Neural cell (in vitro differentiated cells): ENCODE measurements at regions not wholly inside any gene's neighbourhood (a gene's known extent, or its start where the extent isn't known, plus 50 kb on each side); places are given as distances from the start of the nearest gene placed in this dataset.

ENCODE experiments used
- CTCF ChIP-seq: fragments of 450-650 bp; IDR thresholded peaks from 2 replicates; pipeline ENCODE4 v1.5.1; 2014; ENCODE audit warnings: antibody characterized with exemption, mild to moderate bottlenecking, moderate library complexity; ENCODE audit not compliant: poor library complexity, severe bottlenecking
- EZH2 ChIP-seq: fragments of 200-600, 300-800 bp; shearing (Covaris generic), sonication (generic); IDR thresholded peaks from 2 replicates; pipeline ENCODE4 v1.6.1; 2014; ENCODE audit warnings: antibody characterized with exemption, low read length, borderline replicate concordance, mild to moderate bottlenecking; ENCODE audit not compliant: insufficient read depth, poor library complexity, severe bottlenecking
- MXI1 ChIP-seq: fragments of 450-650 bp; conservative IDR thresholded peaks from 2 replicates; pipeline ENCODE4 v1.6.1; 2014; ENCODE audit warnings: antibody characterized with exemption, mild to moderate bottlenecking; ENCODE audit not compliant: poor library complexity, severe bottlenecking
- POLR2AphosphoS5 ChIP-seq: IDR thresholded peaks from 2 replicates; pipeline ENCODE4 v1.6.1; 2012
- RAD21 ChIP-seq: fragments of 450-650 bp; conservative IDR thresholded peaks from 2 replicates; pipeline ENCODE4 v1.6.1; 2014; ENCODE audit warnings: antibody characterized with exemption, mild to moderate bottlenecking, moderate library complexity
- REST ChIP-seq: IDR thresholded peaks from 2 replicates; pipeline ENCODE4 v1.6.1; 2012; ENCODE audit warnings: borderline replicate concordance
- TAF1 ChIP-seq: IDR thresholded peaks from 2 replicates; pipeline ENCODE4 v1.6.1; 2012; ENCODE audit warnings: low read depth

- TF ChIP-seq CTCF (no peak), POLR2AphosphoS5 (no peak), REST (no peak), TAF1 (no peak), MXI1 (no peak), EZH2 (no peak), RAD21 (no peak)
These were observed 318.9 kb downstream of the LMO4 start for GRCh38 chr1:87647430-87648177.
